ENCODE measurements at regions not wholly inside any gene's neighbourhood (a gene's known extent, or its start where the extent isn't known, plus 50 kb on each side); places are given as distances from the start of the nearest gene placed in this dataset.
"Not testable (repeated sequence)": the region's sequence is repeated elsewhere in the genome, so short reads cannot be mapped to it uniquely, and the experiment has no call there.

DNA sequence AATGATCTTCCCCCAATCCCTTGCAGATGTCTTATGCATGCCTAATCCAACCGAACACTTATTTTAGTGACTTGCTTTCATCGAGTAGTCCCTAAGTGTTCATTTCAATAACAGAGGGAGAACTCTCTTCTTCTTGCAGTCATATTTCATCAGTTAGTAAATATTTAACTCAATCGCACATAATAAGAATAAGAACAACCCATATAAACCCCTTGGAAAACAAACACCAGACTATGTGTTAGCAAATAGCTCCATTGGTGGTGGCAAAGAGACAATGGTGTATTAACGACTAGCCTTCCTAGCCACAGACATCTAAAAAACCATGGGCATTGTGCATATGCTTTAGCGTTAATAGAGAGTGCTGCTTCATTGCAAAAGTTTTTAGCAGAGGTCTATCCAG, 725.8 kb downstream of the BCL11A start:
- H3K27me3 Mint-ChIP-seq (ENCODE audit: low read depth), result no peaks in the 10 kb centered on the region
- no peak overlapping the region for H3K4me3 Mint-ChIP-seq
- H3K9me3 Mint-ChIP-seq, result no peaks in the 10 kb centered on the region
- H3K36me3 Mint-ChIP-seq (ENCODE audit: low read depth), result no peaks in the 10 kb centered on the region
- no peaks in the 10 kb centered on the region for H3K4me1 Mint-ChIP-seq (ENCODE audit: low read depth)
- no peak overlapping the region for H3K27ac Mint-ChIP-seq

DNA sequence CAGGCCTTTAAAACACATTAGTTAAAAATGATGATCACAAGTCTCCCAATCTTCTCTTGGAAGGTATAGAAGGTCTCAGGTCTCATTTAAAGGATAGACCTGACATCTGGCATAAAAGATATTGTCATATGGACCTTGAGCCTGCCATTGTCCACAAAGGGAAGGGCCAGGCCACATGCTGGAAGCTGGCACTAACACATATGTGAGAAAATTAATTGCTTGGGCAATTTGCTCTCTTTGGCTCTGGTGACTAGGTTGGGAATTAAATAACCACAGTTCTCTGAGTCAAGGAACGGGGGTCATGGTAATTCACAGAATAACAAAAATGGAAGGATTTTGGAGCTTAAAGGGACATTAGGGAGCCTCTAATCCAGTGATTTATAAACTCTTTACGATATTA, 727.3 kb downstream of the BCL11A start:
- H3K9me3 Mint-ChIP-seq, result no peaks in the 10 kb centered on the region
- H3K4me1 Mint-ChIP-seq (ENCODE audit: low read depth), result no peaks in the 10 kb centered on the region
- no peak overlapping the region for H3K4me3 Mint-ChIP-seq
- H3K36me3 Mint-ChIP-seq (ENCODE audit: low read depth), result no peaks in the 10 kb centered on the region
- no peaks in the 10 kb centered on the region for H3K27me3 Mint-ChIP-seq (ENCODE audit: low read depth)
- no peak overlapping the region for H3K27ac Mint-ChIP-seq

DNA sequence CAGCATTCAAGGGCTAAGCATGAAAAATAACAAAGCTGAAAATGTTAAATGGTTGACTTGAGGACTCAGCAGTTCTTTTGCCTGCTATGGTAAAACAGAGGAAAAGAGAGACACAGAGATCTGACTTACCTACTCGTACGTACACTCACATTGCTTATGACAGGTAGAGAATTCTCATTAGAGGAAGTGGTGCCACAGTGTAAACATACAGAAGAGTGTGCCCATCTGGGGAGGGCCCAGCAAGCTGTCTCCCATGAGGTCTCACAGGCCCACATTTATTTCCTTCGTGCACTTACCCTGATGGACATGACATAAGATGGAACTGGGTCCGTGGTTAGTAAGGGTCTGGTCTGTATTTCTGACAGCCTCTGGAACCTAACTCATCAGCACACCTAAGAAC, 729.1 kb downstream of the BCL11A start:
- no peak overlapping the region for H3K4me3 Mint-ChIP-seq
- H3K4me1 Mint-ChIP-seq (ENCODE audit: low read depth), result no peaks in the 10 kb centered on the region
- H3K27ac Mint-ChIP-seq, result no peak overlapping the region
- no peaks in the 10 kb centered on the region for H3K9me3 Mint-ChIP-seq
- H3K36me3 Mint-ChIP-seq (ENCODE audit: low read depth), result no peaks in the 10 kb centered on the region
- H3K27me3 Mint-ChIP-seq (ENCODE audit: low read depth), result no peaks in the 10 kb centered on the region

DNA sequence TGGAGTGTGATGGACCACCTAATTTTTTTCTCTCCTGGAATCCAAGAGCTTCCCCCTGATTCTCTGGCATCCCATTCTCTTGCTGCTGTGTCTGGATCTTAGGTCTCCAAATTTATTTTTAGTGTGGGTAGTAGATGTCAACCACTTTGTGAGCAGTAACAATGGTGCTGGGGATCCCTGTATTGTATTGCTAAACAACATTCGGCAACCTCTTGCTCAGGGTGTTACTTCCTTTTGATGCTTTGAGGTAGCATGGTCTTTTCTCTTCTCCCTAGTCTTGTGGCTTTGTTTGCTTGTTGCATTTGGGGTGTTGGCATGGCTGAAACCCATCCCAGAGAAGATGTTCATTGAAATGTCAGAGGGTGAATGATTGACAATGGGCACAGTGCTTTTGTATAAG, 737.4 kb downstream of the BCL11A start:
- Mint-ChIP-seq H3K9me3 (no peaks in the 10 kb centered on the region), H3K36me3 (ENCODE audit: low read depth) (no peaks in the 10 kb centered on the region)

DNA sequence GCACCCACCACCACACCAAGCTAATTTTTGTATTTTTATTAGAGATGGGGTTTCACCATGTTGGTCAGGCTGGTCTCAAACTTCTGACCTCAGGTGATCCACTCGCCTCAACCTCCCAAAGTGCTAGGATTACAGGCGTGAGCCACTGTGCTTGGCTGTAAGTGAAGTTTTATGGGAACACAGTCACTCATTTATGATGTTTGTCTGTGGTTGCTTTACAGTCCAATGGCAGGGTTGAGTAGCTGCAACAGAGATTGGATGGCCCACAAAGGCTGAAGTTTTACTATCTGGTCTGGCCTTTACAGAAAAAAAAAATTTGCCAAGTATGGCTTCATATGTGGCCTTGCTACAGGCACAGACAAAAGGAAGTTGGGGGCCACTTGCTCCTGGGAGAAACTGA, 743.2 kb downstream of the BCL11A start:
- not testable (repeated sequence) for H3K27ac Mint-ChIP-seq; H3K9me3 Mint-ChIP-seq; H3K27me3 Mint-ChIP-seq (ENCODE audit: low read depth); H3K4me3 Mint-ChIP-seq; H3K4me1 Mint-ChIP-seq (ENCODE audit: low read depth); H3K36me3 Mint-ChIP-seq (ENCODE audit: low read depth)

More for the DNA sequence above, 737.4 kb downstream of the BCL11A start:
- no peaks in the 10 kb centered on the region for H3K4me1 Mint-ChIP-seq (ENCODE audit: low read depth)
- no peak overlapping the region for H3K27ac Mint-ChIP-seq
- H3K4me3 Mint-ChIP-seq, result no peak overlapping the region
- H3K27me3 Mint-ChIP-seq (ENCODE audit: low read depth), result no peaks in the 10 kb centered on the region

DNA sequence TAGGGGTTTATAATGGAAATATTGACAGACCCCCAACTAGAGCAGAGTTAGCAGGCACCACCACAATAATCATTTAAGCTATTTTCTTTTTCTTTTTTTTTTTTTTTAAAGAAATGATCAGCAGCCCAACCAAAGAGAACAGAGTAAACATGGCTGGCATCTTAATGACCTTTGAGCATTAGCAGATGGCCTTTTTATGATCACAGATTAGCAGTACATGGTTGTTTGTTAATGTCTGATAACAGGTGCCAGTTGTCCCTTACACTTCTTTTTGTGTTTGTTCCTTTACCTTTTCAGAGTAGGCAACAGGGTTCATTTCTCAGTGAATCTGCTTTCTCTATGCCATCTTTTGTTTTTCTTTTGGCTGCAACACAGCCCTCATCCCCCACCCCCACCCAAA, 747.0 kb downstream of the BCL11A start:
- Mint-ChIP-seq H3K27ac (no peak overlapping the region), H3K9me3 (no peaks in the 10 kb centered on the region), H3K36me3 (ENCODE audit: low read depth) (no peaks in the 10 kb centered on the region), H3K4me1 (ENCODE audit: low read depth) (no peaks in the 10 kb centered on the region), H3K27me3 (ENCODE audit: low read depth) (no peaks in the 10 kb centered on the region), H3K4me3 (no peak overlapping the region)

DNA sequence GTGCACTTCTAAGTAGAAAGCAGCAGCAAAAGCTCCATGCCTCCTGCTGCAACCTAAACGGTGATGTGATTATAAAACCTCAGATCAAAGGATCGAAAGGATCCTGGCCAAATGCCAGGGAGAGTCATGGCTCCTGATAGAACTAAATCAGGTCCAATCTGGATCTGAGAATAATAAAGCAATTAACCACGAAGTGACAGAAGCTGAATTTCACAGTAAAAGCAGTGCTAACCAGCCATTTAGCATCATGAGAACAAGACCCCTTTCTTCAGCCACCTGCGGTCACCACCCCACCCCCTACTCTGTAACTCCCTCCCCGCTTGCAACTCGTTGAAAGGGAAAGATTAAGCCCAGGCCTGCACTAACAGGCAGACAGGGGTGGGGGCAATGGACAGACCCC, 748.7 kb downstream of the BCL11A start:
- Mint-ChIP-seq H3K27ac (no peak overlapping the region), H3K4me3 (no peak overlapping the region), H3K4me1 (ENCODE audit: low read depth) (no peaks in the 10 kb centered on the region), H3K27me3 (ENCODE audit: low read depth) (no peaks in the 10 kb centered on the region), H3K36me3 (ENCODE audit: low read depth) (no peaks in the 10 kb centered on the region), H3K9me3 (no peaks in the 10 kb centered on the region)

DNA sequence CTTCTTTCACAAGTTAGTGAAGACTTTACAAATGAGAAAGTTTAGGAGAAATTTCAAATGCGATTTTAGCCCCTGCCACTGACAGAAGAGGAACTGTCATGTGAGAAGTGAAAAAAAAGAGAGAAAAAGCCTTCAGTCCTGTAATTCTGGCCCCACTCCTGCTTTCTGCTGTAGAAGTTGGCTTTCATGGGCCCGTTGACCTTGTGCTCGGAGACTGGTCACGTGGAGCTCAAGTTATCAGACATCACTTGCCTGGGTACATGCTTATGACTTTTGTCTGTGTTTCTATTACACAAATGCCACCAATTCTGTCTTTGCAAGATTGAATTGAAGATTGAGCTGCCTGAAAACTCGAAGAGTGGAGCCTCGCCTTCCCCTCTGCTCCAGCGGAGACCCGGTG, 749.9 kb downstream of the BCL11A start:
- no peaks in the 10 kb centered on the region for H3K36me3 Mint-ChIP-seq (ENCODE audit: low read depth)
- H3K27me3 Mint-ChIP-seq (ENCODE audit: low read depth), result no peaks in the 10 kb centered on the region
- H3K27ac Mint-ChIP-seq, result no peak overlapping the region
- H3K4me3 Mint-ChIP-seq, result no peak overlapping the region
- no peaks in the 10 kb centered on the region for H3K4me1 Mint-ChIP-seq (ENCODE audit: low read depth)
- H3K9me3 Mint-ChIP-seq, result no peaks in the 10 kb centered on the region

DNA sequence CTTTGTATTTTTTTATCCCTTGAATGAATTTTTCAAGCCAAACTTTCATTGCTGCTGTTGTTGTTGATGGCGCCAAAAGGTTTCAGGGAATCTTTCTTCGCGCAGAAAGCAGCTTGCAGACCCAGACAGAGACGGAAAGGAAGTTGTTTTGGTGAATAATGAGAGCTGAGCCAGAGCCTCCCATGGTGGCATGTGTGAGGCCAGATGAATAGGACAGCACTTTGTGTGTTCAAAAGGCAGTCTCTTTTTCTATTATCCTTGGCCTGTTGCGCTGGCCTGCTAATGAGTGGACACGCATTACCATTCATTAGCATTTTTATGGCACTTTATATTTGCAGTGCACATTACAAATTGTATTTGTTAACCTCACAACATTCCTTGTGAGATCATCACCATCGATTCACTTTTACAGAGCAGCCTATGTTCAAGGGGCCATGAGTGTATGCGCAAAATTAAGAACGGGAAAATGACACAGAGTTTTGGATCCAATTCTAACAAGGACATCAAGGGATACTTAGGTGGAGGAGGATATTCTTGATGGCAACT, 754.7 kb downstream of the BCL11A start:
- Mint-ChIP-seq H3K4me1 (ENCODE audit: low read depth) (no peaks in the 10 kb centered on the region), H3K27ac (no peak overlapping the region), H3K9me3 (no peaks in the 10 kb centered on the region), H3K27me3 (ENCODE audit: low read depth) (no peaks in the 10 kb centered on the region), H3K36me3 (ENCODE audit: low read depth) (no peaks in the 10 kb centered on the region), H3K4me3 (no peak overlapping the region)

DNA sequence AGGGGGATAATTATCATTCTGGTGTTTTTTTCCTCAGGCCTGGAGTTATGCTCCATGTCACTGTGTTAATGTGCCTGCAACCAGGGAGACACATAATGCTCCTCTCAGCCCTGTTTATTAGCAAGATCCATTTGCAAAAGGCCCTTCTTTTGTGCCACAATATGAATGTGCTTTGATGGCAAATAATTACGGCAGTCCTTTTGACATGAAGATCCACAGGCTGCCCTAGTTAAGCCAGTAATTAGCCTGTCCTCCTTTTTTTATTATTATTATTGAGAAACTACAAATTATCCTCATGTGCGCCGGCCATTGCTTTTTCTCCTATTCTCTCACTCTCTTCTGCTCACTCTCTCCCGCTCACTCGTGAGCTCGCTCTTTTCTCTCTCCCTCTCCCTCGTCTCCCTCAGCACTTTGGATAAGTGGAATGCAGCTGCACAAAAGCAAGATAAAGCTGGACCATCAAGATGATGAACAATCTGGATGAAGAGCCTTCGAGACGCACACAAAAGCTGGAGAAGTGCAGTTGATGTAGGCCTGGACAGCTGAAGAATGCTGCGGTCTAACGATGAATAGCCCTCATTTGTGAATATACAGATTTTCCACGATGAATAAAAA, 762.3 kb downstream of the BCL11A start:
- no peaks in the 10 kb centered on the region for H3K27me3 Mint-ChIP-seq (ENCODE audit: low read depth)
- H3K9me3 Mint-ChIP-seq, result no peaks in the 10 kb centered on the region
- no peaks in the 10 kb centered on the region for H3K36me3 Mint-ChIP-seq (ENCODE audit: low read depth)
- H3K4me3 Mint-ChIP-seq, result no peak overlapping the region
- no peak overlapping the region for H3K27ac Mint-ChIP-seq
- H3K4me1 Mint-ChIP-seq (ENCODE audit: low read depth), result no peaks in the 10 kb centered on the region

DNA sequence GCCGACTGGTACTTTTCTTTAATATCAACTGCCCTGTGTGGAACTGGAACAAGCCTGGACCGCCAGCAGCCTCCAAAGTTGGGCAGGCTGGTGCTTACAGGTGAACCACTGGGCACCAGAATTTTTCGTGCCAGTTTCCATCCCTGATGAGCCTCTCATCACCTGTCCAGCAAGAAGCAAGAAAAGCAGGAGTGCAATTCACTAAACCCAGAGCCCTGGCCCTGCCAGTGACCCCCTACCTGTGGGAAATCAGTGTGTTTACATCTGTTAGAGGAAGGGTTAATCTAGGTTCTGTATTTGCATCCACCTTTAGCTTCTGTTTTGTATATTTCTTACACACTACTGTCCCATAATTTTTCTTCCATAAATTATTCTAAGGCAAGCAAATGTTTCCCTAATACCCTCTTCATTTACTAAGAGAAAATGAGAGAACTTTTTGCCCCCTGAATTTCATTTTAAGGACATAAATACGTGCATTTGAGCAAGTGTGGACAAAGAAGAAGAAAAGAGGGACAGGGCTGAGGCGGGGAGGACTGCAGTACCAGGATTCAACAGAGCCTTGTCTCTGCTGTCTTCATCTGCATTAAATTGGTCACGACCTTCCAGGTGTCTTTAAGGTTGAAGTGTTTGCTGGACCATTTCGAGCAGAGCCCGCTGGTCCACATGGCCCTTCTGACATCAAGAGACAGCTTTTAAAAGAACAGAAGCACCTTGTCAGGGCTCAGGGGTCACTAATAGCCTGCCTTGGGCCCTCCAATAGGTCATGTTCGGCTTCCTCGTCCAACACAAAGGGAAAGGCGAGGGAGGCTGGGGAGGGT, 763.1 kb downstream of the BCL11A start:
- Mint-ChIP-seq H3K27ac (no peak overlapping the region), H3K4me3 (no peak overlapping the region), H3K4me1 (ENCODE audit: low read depth) (no peaks in the 10 kb centered on the region), H3K9me3 (no peaks in the 10 kb centered on the region), H3K36me3 (ENCODE audit: low read depth) (no peaks in the 10 kb centered on the region), H3K27me3 (ENCODE audit: low read depth) (no peaks in the 10 kb centered on the region)

DNA sequence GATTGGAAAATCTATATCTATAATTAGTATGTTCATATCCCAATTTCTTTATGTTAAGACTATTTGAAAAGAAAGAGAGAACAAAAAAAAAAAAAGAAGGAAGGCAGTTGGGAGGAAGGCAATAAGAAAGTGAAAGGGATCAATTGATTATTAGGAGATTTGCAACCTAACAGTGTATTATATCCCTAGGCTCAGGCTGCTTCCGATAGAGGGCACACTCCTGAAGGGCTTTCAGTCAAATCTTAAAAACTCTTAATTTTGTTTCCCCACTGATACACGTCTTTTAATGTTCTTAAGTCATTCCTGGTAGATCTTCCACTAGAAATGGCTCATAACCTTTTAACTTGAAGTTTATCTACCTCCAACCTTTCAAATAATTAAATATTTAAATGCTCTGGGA, 763.9 kb downstream of the BCL11A start:
- Mint-ChIP-seq H3K9me3 (no peaks in the 10 kb centered on the region), H3K4me1 (ENCODE audit: low read depth) (no peaks in the 10 kb centered on the region), H3K4me3 (no peak overlapping the region), H3K27me3 (ENCODE audit: low read depth) (no peaks in the 10 kb centered on the region), H3K36me3 (ENCODE audit: low read depth) (no peaks in the 10 kb centered on the region), H3K27ac (no peak overlapping the region)

DNA sequence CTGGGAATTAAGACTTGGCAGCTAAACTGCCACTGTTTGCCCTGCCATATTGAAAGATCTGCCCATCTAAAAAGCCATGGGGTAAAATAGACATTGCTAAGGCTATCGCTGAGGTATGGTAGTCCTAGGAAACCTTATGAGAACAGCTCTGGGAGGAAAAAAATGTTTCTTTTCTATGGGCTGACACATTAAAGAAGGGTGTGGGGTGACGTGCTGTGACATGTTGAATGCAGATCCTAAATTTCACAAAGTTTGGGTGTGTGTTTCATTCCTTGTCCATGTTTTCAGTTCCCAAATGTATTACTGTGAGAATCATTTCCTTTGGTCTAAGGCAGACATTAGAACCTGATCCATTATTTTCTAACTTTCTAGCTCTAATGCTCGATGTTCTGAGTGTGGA, 766.4 kb downstream of the BCL11A start:
- no peaks in the 10 kb centered on the region for H3K36me3 Mint-ChIP-seq (ENCODE audit: low read depth)
- no peak overlapping the region for H3K27ac Mint-ChIP-seq
- no peaks in the 10 kb centered on the region for H3K27me3 Mint-ChIP-seq (ENCODE audit: low read depth)
- H3K9me3 Mint-ChIP-seq, result no peaks in the 10 kb centered on the region
- H3K4me3 Mint-ChIP-seq, result no peak overlapping the region
- no peaks in the 10 kb centered on the region for H3K4me1 Mint-ChIP-seq (ENCODE audit: low read depth)

DNA sequence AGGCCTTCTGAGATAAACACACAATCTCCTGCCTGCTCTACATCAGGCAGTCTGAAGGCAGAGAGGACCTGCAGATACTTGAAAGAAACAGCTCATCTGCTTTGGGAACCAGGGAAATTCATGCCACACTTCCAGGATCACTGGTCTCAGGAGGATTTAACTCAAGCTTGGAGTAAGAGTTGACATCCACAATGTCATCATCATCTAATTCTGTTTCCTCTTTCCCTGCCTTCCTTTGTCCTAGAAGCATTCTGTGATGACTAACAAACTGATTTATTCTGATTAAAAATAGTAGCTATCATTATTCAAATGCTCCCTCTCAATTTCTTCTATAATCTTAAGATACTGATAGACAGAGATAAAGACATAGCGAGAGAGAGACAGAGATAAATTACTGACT, 766.8 kb downstream of the BCL11A start:
- no peaks in the 10 kb centered on the region for H3K36me3 Mint-ChIP-seq (ENCODE audit: low read depth)
- no peaks in the 10 kb centered on the region for H3K9me3 Mint-ChIP-seq
- H3K4me3 Mint-ChIP-seq, result no peak overlapping the region
- no peaks in the 10 kb centered on the region for H3K27me3 Mint-ChIP-seq (ENCODE audit: low read depth)
- no peak overlapping the region for H3K27ac Mint-ChIP-seq
- no peaks in the 10 kb centered on the region for H3K4me1 Mint-ChIP-seq (ENCODE audit: low read depth)

DNA sequence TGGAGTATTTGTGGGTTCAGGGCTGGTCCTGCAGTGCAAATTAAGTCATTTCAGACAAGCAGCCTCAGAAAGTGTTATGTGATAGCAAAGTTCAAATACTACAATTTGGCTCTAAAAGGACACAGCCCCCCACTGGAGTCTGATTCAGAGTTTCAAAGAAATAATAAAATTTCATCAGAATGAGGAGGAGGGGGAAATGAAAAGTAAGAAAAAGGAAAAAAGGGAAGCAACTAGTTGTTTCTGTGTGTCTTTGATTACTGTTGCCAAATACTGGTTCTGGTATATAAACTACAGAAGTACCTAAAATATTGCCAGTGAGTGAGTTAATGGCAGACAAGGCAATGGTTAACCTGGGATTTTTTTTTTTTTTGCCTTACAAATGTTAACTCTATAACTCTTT, 773.9 kb downstream of the BCL11A start:
- Mint-ChIP-seq H3K27me3 (ENCODE audit: low read depth) (no peaks in the 10 kb centered on the region), H3K36me3 (ENCODE audit: low read depth) (no peaks in the 10 kb centered on the region), H3K27ac (no peak overlapping the region), H3K4me3 (no peak overlapping the region), H3K9me3 (no peaks in the 10 kb centered on the region), H3K4me1 (ENCODE audit: low read depth) (no peaks in the 10 kb centered on the region)

All from T-helper 1 cell treated with Interleukin-12 subunit alpha and Interleukin-12 subunit beta and Interleukin-4 antibody, amounts not matched to agents 30 μg/mL and 1 μg/mL, for 36 hours (primary cell).